Middle frontal gyrus (tissue), 1 donor: ENCODE measurements at regions not wholly inside any gene's neighbourhood (a gene's known extent, or its start where the extent isn't known, plus 50 kb on each side); places are given as distances from the start of the nearest gene placed in this dataset.

Source experiments
- DNase-seq: peaks from one replicate; pipeline ENCODE4 v3.0.0-alpha.2; 2015; ENCODE audit warnings: low spot score; ENCODE audit errors: extremely low spot score

DNA sequence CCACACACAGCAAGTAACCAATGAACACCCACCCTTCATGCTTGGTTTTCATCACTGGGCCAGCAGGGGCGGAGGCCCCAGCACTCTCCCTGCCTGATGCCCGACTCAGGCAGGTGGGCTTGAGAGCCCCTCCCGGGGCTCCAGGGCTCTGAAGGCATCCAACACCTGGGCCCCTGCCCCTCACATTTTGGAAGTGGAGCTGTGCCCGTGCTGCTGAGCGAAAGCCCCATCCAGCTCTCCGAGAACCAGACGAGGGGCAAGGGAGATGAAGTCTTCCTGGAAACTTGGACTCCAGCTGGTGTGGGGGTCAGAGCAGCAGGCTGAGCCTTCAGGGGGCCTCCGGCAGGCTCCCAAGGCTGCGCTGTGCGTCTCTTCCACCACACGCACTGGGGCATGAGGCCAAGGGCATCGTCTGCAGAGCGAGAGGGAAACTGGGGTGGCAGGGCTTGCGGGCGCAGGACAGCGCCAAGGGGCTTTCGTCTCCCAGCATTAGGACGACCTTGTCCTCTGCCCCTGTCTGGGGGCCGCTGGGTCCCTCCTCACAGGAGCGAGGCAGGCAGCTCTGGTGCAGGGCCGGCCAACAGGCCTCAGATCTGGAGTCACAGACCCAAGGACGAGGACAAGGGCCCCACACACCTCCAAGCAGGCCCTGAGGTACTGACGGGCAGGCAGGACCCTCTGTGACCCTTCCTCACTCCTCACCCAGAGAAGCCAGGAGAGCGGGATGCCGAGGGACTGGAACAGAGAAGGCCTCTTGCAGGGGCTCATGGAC lies 108.3 kb upstream of the FAM20C start:
- no peak for DNase-seq

GRCh38 chr7:84633-85020 lies 107.7 kb upstream of the FAM20C start:
- no peak for DNase-seq

GRCh38 chr7:85074-85882 lies 107.1 kb upstream of the FAM20C start:
- DNase-seq: no peak

DNA sequence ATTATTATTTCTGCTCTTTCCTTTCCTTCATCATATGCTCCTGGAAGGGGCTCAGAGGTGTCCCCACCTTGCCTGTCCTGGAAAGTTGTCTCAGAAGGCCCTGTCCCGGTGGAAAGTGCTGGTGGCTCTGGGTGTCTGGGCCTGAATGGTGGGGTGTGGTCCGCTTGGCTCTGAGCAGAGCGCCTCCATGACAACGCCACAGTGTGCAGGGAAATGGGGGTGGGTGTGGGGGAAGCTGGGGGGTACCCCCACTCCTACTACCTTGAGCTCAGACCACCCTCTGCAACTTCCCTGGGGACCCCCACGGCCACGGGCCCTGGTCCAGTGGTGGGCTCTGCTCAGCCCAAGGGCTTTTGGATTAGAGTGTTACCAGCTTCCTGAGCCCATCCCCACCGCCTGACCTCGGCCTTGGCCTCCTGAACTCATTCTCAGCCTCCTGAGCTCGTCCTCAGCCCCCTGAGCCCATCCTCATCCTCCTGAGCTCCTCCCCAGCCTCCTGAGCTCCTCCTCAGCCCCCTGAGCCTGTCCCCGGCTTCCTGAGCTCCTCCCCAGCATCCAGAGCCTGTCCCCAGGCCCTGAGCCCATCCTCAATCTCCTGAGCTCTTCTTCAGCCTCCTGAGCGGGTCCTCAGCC lies 106.4 kb upstream of the FAM20C start:
- DNase-seq: no peak

DNA sequence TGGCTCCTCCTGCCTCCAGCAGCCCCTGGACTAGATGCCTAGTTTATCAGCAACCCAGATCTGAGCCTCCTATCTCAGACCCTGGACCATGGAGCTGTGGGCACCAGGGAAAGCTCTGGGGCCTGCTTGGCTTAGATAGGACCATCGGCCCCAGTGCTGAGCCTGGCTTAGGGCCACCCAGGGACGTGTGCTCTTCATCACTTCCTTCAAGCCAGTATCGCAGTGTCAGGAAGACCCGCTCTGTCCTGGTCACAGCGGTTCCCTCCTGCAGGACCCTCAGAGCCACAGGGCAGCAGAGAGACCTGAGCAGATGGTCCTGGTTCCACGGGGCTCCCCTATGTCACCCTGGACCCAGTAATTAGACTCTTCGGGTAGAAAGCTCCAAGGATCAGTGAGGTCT lies 105.7 kb upstream of the FAM20C start:
- no peak for DNase-seq

GRCh38 chr7:87047-87446 lies 105.3 kb upstream of the FAM20C start:
- DNase-seq: no peak

DNA sequence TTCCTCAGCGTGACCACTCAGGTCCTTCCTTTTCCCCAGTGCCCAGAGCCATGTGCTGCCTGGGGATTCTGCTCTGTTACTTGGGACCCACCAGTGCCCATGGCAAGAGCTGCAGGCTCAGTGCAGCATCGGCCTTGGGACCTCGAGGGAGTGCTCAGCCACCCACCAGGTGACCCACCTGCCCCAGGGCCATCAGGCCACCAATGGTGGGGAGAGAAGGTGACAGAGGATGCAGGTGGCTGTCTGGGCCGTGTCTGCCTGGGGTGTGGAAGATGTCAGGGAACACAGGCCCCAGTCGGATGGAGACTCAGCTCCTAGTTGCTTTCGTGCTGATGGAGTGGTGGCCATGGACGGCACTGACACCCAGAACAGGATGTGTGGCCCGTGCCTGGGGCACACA lies 104.7 kb upstream of the FAM20C start:
- no peak for DNase-seq

- DNase-seq: no peak
These were observed 104.1 kb upstream of the FAM20C start for GRCh38 chr7:88095-88926.

- DNase-seq: no peak
These were observed 103.5 kb upstream of the FAM20C start for GRCh38 chr7:88927-89231.

- no peak for DNase-seq
These were observed 102.9 kb upstream of the FAM20C start for GRCh38 chr7:89232-90019.

- no peak for DNase-seq
These were observed 102.0 kb upstream of the FAM20C start for GRCh38 chr7:90111-91063.

- no peak for DNase-seq
These were observed 100.8 kb upstream of the FAM20C start for GRCh38 chr7:91396-92175.

GRCh38 chr7:92231-92674 lies 100.1 kb upstream of the FAM20C start:
- DNase-seq: no peak

DNA sequence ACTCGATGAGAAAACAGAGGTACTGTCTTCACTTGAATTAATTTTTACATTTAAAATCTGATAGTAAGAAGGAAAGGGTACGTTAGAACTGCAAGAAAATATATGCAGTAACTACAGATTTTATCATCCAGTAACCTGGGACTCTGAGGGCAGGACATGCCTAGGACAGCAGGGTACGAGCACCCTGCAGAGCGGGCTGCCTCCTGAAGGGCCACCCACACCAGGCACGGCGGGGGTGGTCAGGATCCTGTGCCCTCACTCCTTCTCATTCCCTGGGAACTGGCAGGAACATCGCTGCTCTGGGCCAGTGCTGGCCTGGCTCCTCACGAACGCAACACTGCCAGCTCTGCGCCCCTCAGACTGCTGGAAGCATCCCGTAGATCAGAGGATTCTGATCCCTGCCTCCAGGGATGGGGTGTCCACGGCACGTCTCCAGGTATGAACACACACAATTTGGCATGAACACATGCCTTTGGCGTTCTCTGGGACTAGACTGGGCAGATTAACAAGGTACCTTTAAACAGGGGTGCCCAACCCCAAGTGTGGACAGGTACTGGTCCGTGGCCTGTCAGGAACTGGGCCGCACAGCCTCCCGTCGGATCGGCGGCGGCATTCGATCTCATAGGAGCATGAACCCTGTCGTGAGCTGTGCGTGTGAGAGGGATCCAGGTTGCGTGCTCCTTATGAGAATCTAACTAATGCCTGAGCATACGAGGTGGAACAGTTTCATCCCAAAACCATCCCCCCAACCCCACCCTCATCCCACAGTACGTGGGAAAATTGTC lies 99.3 kb upstream of the FAM20C start:
- DNase-seq: no peak

GRCh38 chr7:94251-94801 lies 98.0 kb upstream of the FAM20C start:
- no peak for DNase-seq

GRCh38 chr7:95180-95862 lies 97.0 kb upstream of the FAM20C start:
- no peak for DNase-seq

DNA sequence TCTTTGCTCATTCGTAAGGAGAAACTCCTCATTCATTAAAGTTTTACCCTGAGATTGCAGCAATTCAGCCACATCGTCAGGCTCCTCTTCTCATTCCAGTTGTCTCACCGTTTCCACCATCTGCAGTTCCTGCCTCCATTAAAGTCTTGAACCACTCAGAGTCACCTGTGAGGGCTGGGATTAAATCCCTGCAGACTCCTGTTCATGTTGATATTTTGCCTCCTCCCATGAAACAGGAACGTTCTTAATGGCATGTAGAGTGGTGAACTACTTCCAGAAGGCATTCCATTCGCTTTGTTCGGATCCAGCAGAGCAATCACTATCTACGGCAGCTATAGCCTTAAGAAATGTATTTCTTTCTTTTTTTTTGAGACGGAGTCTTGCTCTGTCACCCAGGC lies 96.5 kb upstream of the FAM20C start:
- no peak for DNase-seq
